CD4-positive, alpha-beta T cell (primary cell): ENCODE measurements at regions not wholly inside any gene's neighbourhood (a gene's known extent, or its start where the extent isn't known, plus 50 kb on each side); places are given as distances from the start of the nearest gene placed in this dataset.

Source experiments
- ATAC-seq: fragments of 200-7000 bp; cut with Tn5 transposase; one replicate; pipeline ENCODE4 v1.10.0; 2022; ENCODE audit warnings: mild to moderate bottlenecking; ENCODE audit not compliant: poor library complexity
- CTCF ChIA-PET: fragments of 350-600 bp; sonication (Branson Sonifier 250); formaldehyde crosslinking; loops from one replicate; lab custom pipeline; 2021; ENCODE audit warnings: antibody characterized with exemption, inconsistent platforms; lab: Charles Lee
- POLR2A ChIA-PET: fragments of 350-600 bp; sonication (Branson Sonifier 250); formaldehyde crosslinking; loops from one replicate; lab custom pipeline; 2021; ENCODE audit warnings: antibody characterized with exemption, inconsistent platforms; lab: Charles Lee
- DNase-seq, 14 experiments: peaks; one replicate each; pipeline ENCODE4 v3.0.0-alpha.2; 2013 to 2020; ENCODE audit warnings: mixed read lengths in 2 of 14
- H3K27ac ChIP-seq, 2 donors: one replicate each; pipeline versions ENCODE4 v1.5.1 to v1.7.0; 2013; ENCODE audit warnings: low read length in 2 of 2, low read depth in 1 of 2, mild to moderate bottlenecking in 1 of 2
- H3K27me3 ChIP-seq, 2 experiments: 1 replicate in 1 of 2; 2 replicates in 1 of 2; pipeline versions ENCODE4 v1.6.1 to v1.7.0; 2013; ENCODE audit warnings: low read length in 2 of 2, control low read depth in 1 of 2, mild to moderate bottlenecking in 1 of 2, moderate library complexity in 1 of 2; ENCODE audit not compliant: insufficient read depth in 2 of 2, control insufficient read depth in 1 of 2
- H3K36me3 ChIP-seq: one replicate; pipeline ENCODE4 v1.6.1; 2013; ENCODE audit warnings: low read length, control low read depth; ENCODE audit not compliant: insufficient read depth
- H3K4me1 ChIP-seq: one replicate; pipeline ENCODE4 v1.6.1; 2013; ENCODE audit warnings: low read length, control low read depth; ENCODE audit not compliant: insufficient read depth
- H3K4me3 ChIP-seq: one replicate; pipeline ENCODE4 v1.5.1; 2013; ENCODE audit warnings: mild to moderate bottlenecking, low read length, moderate library complexity
- H3K9me3 ChIP-seq, 2 experiments: 1 replicate in 1 of 2; 2 replicates in 1 of 2; pipeline versions ENCODE4 v1.6.1 to v1.7.0; 2013; ENCODE audit warnings: low read length in 2 of 2, mild to moderate bottlenecking in 2 of 2, control low read depth in 1 of 2, moderate library complexity in 1 of 2; ENCODE audit not compliant: control insufficient read depth in 1 of 2, insufficient read depth in 1 of 2
- H3K27ac Mint-ChIP-seq: one replicate; pipeline ENCODE4 v1.8.0; 2020; ENCODE audit warnings: mixed read lengths
- H3K27me3 Mint-ChIP-seq: one replicate; pipeline ENCODE4 v1.8.0; 2021; ENCODE audit warnings: mixed read lengths
- H3K36me3 Mint-ChIP-seq: one replicate; pipeline ENCODE4 v1.8.0; 2021; ENCODE audit warnings: low read depth, mixed read lengths
- H3K4me1 Mint-ChIP-seq: one replicate; pipeline ENCODE4 v1.8.0; 2021; ENCODE audit warnings: low read depth, mixed read lengths
- H3K4me3 Mint-ChIP-seq: one replicate; pipeline ENCODE4 v1.8.0; 2020; ENCODE audit warnings: mild to moderate bottlenecking, mixed read lengths
- H3K9me3 Mint-ChIP-seq: one replicate; pipeline ENCODE4 v1.8.0; 2020; ENCODE audit warnings: mixed read lengths
- CTCF ChIP-seq: fragments of 200-600 bp; IDR thresholded peaks from one replicate; pipeline ENCODE4 v1.8.0; 2022; ENCODE audit warnings: antibody characterized with exemption, mild to moderate bottlenecking
- intact Hi-C, 2 experiments: fragments of 100-400 bp; cut with DNase I in 1 of 2; cut with micrococcal nuclease in 1 of 2; formaldehyde crosslinking; loops; one replicate each; pipeline versions ENCODE4 v1.15.1 to v1.9.0; 2023 to 2025; cut with DNase I, micrococcal nuclease

GRCh38 chr21:17455028-17455353 lies 57.9 kb upstream of the CXADR start:
- TF ChIP-seq CTCF: no peak
- no peak overlapping the region for H3K27ac ChIP-seq
- peaks cover 4% of the 10 kb centered on the region for H3K4me1 Mint-ChIP-seq
- ChIA-PET CTCF (no interaction called here), POLR2A (no interaction called here)
- intact Hi-C loops: no loop called here
- H3K36me3 ChIP-seq: no peaks in the 10 kb centered on the region
- no peak for DNase-seq
- no peak for ATAC-seq
- H3K9me3 Mint-ChIP-seq: no peaks in the 10 kb centered on the region
- peaks cover 0 to 7% of the 10 kb centered on the region in 2 experiments for H3K9me3 ChIP-seq
- no peak overlapping the region for H3K27ac Mint-ChIP-seq
- no peak overlapping the region for H3K4me3 Mint-ChIP-seq
- no peak overlapping the region for H3K4me3 ChIP-seq
- no peaks in the 10 kb centered on the region for H3K4me1 ChIP-seq
- H3K27me3 ChIP-seq: peaks cover 0 to 2% of the 10 kb centered on the region in 2 experiments
- peaks cover 14% of the 10 kb centered on the region for H3K27me3 Mint-ChIP-seq
- H3K36me3 Mint-ChIP-seq: no peaks in the 10 kb centered on the region

- Mint-ChIP-seq H3K4me3 (no peak overlapping the region), H3K27me3 (peaks cover 14% of the 10 kb centered on the region), H3K9me3 (no peaks in the 10 kb centered on the region), H3K4me1 (peaks cover 4% of the 10 kb centered on the region), H3K27ac (no peak overlapping the region), H3K36me3 (no peaks in the 10 kb centered on the region)
- DNase-seq (no peak), ATAC-seq (no peak)
- peaks cover 0 to 7% of the 10 kb centered on the region in 2 experiments for H3K9me3 ChIP-seq
- peaks cover 0 to 2% of the 10 kb centered on the region in 2 experiments for H3K27me3 ChIP-seq
- H3K4me3 ChIP-seq: no peak overlapping the region
- ChIA-PET POLR2A (no interaction called here), CTCF (no interaction called here)
- H3K27ac ChIP-seq: no peak overlapping the region
- H3K36me3 ChIP-seq: no peaks in the 10 kb centered on the region
- intact Hi-C loops: no loop called here
- no peaks in the 10 kb centered on the region for H3K4me1 ChIP-seq
- no peak for TF ChIP-seq CTCF
These were observed 57.4 kb upstream of the CXADR start for GRCh38 chr21:17455451-17455850.

- POLR2A ChIA-PET: no interaction called here
These were observed 54.6 kb upstream of the CXADR start for GRCh38 chr21:17458279-17458678.

More at GRCh38 chr21:17458279-17458678, 54.6 kb upstream of the CXADR start:
- H3K4me3 ChIP-seq: no peak overlapping the region
- H3K27me3 Mint-ChIP-seq: peaks cover 14% of the 10 kb centered on the region
- no peaks in the 10 kb centered on the region for H3K36me3 ChIP-seq
- TF ChIP-seq CTCF: no peak
- H3K27ac Mint-ChIP-seq: no peak overlapping the region
- DNase-seq (no peak), ATAC-seq (no peak)
- H3K27me3 ChIP-seq: peaks cover 0 to 2% of the 10 kb centered on the region in 2 experiments
- no peaks in the 10 kb centered on the region for H3K4me1 ChIP-seq
- intact Hi-C loops: no loop called here
- peaks cover 4% of the 10 kb centered on the region for H3K4me1 Mint-ChIP-seq
- no peaks in the 10 kb centered on the region for H3K36me3 Mint-ChIP-seq
- H3K4me3 Mint-ChIP-seq: no peak overlapping the region
- no peaks in the 10 kb centered on the region for H3K9me3 Mint-ChIP-seq
- H3K27ac ChIP-seq: no peak overlapping the region
- CTCF ChIA-PET: no interaction called here
- H3K9me3 ChIP-seq: peaks cover 0 to 7% of the 10 kb centered on the region in 2 experiments
